ENCODE measurements at regions not wholly inside any gene's neighbourhood (a gene's known extent, or its start where the extent isn't known, plus 50 kb on each side); places are given as distances from the start of the nearest gene placed in this dataset.

- TF ChIP-seq CTCF (IDR thresholded peaks at IDR 0.05): no peak
- TF ChIP-seq ZFX (IDR thresholded peaks at IDR 0.05; ENCODE audit: borderline replicate concordance): no peak
Measured at GRCh38 chr1:193427524-193427923, 241.1 kb upstream of the B3GALT2 start.

All from 22Rv1 (cell line).